Upper lobe of right lung (tissue), 1 donor: ENCODE measurements at regions not wholly inside any gene's neighbourhood (a gene's known extent, or its start where the extent isn't known, plus 50 kb on each side); places are given as distances from the start of the nearest gene placed in this dataset.
A peak's percentile ranks its signal among the peaks of the same experiment; 100 is the strongest.

ENCODE experiments used
- ATAC-seq: fragments of 200-7000 bp; cut with Tn5 transposase; one replicate; pipeline ENCODE4 v1.9.1; 2020; ENCODE audit warnings: mild to moderate bottlenecking, moderate library complexity
- DNase-seq: peaks from one replicate; pipeline ENCODE4 v3.0.0-alpha.2; 2020
- H3K27ac ChIP-seq: fragments of 200-600 bp; one replicate; pipeline ENCODE4 v1.8.0; 2022
- H3K27me3 ChIP-seq: fragments of 200-600 bp; one replicate; pipeline ENCODE4 v1.8.0; 2022; ENCODE audit warnings: mild to moderate bottlenecking
- H3K36me3 ChIP-seq: fragments of 200-600 bp; one replicate; pipeline ENCODE4 v1.8.0; 2022
- H3K4me1 ChIP-seq: fragments of 200-600 bp; one replicate; pipeline ENCODE4 v1.8.0; 2022
- H3K4me3 ChIP-seq: fragments of 200-600 bp; one replicate; pipeline ENCODE4 v1.8.0; 2022; ENCODE audit warnings: mild to moderate bottlenecking
- H3K9me3 ChIP-seq: fragments of 200-600 bp; one replicate; pipeline ENCODE4 v1.8.0; 2022
- intact Hi-C: fragments of 100-400 bp; cut with DNase I; formaldehyde crosslinking; loops from one replicate; pipeline ENCODE4 v1.11.0; 2022
- TF ChIP-seq, protein P1 (sequence below): fragments of 200-600 bp; IDR thresholded peaks from one replicate; pipeline ENCODE4 v1.8.0; 2022; ENCODE audit warnings: antibody characterized with exemption
- donor health status: DM: no; HTN: yes; CAD: no; lungs with severe emphysema.

DNA sequence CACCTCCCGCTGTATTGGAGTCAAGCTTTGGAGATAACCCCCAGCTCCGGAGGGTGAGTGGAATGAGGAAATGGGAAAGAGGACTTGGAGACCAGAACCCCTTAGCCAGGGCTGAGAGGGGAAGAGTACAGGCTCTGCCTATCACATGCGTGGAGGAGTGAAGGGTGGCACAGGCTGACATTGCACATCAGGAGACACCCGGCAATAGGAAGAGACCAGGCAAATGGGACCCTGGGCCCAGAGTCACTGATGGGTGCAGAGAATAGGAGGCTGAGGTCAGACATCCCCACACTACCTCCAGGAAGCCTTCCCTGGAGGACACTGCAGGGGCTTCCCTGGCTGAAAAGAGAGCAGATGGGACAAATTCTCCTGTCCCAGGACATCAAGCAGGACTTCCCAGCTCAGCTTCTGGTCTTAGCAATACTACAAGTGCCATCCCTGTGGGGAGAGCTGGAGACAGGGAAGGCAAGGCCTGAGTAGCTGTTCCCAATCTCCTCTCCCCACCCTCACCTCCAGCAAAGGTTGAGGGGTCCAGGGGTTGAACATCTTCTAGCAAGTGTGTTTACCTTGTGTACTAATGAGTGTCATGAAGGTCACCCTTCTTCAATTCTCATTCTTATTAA is 160.7 kb downstream of the BUD13 start:
- Histone ChIP-seq H3K36me3 (no peaks in the 10 kb centered on the region), H3K27ac (no peak overlapping the region), H3K9me3 (no peaks in the 10 kb centered on the region), H3K27me3 (no peaks in the 10 kb centered on the region), H3K4me1 (no peaks in the 10 kb centered on the region), H3K4me3 (no peak overlapping the region)
- TF ChIP-seq, protein P1, sequence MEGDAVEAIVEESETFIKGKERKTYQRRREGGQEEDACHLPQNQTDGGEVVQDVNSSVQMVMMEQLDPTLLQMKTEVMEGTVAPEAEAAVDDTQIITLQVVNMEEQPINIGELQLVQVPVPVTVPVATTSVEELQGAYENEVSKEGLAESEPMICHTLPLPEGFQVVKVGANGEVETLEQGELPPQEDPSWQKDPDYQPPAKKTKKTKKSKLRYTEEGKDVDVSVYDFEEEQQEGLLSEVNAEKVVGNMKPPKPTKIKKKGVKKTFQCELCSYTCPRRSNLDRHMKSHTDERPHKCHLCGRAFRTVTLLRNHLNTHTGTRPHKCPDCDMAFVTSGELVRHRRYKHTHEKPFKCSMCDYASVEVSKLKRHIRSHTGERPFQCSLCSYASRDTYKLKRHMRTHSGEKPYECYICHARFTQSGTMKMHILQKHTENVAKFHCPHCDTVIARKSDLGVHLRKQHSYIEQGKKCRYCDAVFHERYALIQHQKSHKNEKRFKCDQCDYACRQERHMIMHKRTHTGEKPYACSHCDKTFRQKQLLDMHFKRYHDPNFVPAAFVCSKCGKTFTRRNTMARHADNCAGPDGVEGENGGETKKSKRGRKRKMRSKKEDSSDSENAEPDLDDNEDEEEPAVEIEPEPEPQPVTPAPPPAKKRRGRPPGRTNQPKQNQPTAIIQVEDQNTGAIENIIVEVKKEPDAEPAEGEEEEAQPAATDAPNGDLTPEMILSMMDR = no peak
- intact Hi-C loops = no loop called here
- ATAC-seq (no peak), DNase-seq (no peak)

DNA sequence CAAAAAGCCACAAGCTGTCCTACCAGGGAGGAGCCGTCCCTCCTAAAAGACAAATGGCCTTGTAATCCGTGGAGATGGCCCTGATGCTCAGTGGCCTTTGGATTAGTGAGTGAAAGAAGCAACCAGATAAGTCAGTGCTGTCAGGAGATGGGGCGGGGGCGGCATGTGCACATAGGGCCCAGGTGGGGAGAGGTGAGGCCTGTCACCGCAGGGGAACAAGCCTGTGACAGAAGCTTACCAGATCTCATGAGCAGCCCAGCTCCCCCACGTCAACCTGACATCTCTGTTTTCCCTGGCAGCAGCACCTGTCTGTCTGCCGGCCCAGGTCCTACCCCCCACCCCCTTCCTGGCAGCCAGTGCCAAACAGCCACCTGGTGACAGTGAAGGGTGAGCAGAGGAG is 162.6 kb downstream of the BUD13 start:
- H3K4me1 ChIP-seq = no peaks in the 10 kb centered on the region
- H3K9me3 ChIP-seq = no peaks in the 10 kb centered on the region
- no peaks in the 10 kb centered on the region for H3K27me3 ChIP-seq
- intact Hi-C loops = no loop called here
- no peaks in the 10 kb centered on the region for H3K36me3 ChIP-seq
- TF ChIP-seq, protein P1 = no peak
- no peak overlapping the region for H3K4me3 ChIP-seq
- no peak for ATAC-seq
- H3K27ac ChIP-seq = no peak overlapping the region
- DNase-seq = no peak

DNA sequence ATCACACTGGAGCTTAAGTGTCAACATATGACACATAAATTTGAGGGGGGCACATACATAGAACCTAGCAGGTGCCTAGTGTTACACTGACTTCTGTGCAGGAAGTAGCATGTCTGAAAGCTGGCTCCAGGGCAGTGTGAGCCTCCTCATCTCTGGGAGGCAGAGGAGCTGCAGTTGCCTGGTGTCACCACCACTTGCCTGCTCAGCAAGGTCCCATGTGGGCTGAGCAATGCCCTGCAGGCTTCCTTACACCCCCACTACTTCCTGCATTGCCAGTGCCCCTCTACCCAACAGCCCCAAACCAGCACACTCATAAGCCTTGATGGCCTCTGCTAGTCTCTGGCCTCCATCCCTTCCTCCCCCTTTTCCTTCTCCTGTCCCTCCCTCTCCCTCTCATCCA is 165.8 kb downstream of the BUD13 start:
- DNase-seq (no peak), ATAC-seq (no peak)
- H3K9me3 ChIP-seq = no peaks in the 10 kb centered on the region
- H3K4me1 ChIP-seq = no peaks in the 10 kb centered on the region
- intact Hi-C loops = no loop called here
- H3K27ac ChIP-seq = no peak overlapping the region
- no peak overlapping the region for H3K4me3 ChIP-seq
- H3K27me3 ChIP-seq = no peaks in the 10 kb centered on the region
- no peaks in the 10 kb centered on the region for H3K36me3 ChIP-seq
- TF ChIP-seq, protein P1 = no peak

DNA sequence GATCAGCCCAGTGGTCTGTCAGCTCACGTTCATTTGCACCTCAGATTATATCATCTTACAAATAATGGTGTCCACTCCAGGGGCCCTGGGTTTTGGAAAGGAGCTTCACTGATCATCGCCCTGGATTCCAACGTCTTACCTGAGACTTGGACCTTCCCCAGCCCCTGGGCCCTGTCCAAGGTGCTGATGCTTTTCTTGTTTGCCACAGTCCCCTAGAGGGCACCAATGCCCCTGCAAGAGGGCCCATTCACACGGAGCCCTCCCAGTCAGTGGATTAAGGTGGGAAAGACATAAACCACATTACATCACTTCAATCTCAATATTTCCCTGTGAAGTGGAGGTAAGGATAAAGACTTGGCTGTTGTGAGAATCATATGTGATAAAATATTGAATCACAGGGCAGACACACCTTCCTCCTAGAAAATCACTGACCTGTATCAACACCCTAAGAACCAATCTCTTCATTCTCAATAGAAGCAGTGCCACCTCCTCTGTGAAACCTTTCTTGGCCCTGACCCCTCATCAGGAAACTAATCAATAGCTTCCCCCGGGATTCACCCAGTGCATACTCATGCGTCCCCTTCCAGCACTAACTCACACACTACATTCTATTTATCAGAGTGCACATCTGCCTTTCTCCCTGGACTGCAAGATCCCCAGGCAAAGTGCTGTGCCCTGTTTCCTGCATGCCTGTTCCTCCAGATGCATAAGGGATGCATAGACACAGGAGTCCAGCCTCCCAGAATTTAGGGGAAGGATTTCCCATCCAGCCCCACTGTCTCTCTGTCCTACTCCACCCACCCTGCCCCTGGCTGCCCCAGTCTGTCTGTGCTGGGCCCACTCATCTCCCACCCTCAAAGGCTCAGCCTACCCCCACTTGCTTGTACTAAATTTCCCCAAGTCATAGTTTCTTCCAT is 167.0 kb downstream of the BUD13 start:
- intact Hi-C loops = no loop called here
- ATAC-seq (peak; percentile 43), DNase-seq (no peak)
- Histone ChIP-seq H3K4me3 (no peak overlapping the region), H3K9me3 (no peaks in the 10 kb centered on the region), H3K36me3 (no peaks in the 10 kb centered on the region), H3K4me1 (no peaks in the 10 kb centered on the region), H3K27me3 (no peaks in the 10 kb centered on the region), H3K27ac (no peak overlapping the region)
- TF ChIP-seq, protein P1 = no peak

DNA sequence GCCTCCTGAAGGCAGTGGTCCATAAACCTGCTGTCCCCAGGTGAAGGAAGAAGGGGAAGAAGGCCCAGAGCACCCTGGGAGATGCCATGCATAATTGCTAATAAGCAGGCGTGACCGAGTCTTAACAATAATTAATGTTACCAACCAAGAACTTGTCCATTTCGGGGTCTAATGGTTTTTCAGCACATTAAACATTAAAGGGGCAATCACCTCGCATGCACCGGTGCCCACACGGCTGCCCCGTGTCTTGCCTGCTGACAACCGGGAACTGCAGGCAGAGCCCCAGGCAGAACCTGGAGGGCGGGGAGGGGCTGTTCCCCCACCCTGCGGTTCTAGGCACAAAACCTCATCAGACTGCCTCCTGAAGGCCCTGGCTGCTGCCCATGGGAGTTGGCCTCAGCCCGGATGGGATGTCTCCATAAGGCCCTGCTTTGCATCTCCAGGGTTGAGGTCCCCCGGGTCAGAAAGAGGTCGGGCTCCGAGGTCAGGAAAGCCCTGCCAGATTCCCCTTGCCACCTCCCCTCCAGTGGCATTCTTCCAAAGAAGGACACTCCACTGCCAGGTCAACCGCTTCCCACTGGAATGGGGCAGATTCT is 169.0 kb downstream of the BUD13 start:
- intact Hi-C loops = no loop called here
- Histone ChIP-seq H3K4me1 (no peaks in the 10 kb centered on the region), H3K36me3 (no peaks in the 10 kb centered on the region), H3K4me3 (no peak overlapping the region), H3K9me3 (no peaks in the 10 kb centered on the region), H3K27ac (no peak overlapping the region), H3K27me3 (no peaks in the 10 kb centered on the region)
- DNase-seq (no peak), ATAC-seq (no peak)
- TF ChIP-seq, protein P1 = no peak
